Common myeloid progenitor, CD34-positive (primary cell): ENCODE measurements at regions not wholly inside any gene's neighbourhood (a gene's known extent, or its start where the extent isn't known, plus 50 kb on each side); places are given as distances from the start of the nearest gene placed in this dataset.

Experiments
- CTCF ChIA-PET: fragments of 350-600 bp; sonication (Branson Sonifier 250); formaldehyde crosslinking; loops from one replicate; lab custom pipeline; 2021; ENCODE audit warnings: antibody characterized with exemption; lab: Charles Lee
- POLR2A ChIA-PET: fragments of 350-600 bp; sonication (Branson Sonifier 250); formaldehyde crosslinking; loops from one replicate; lab custom pipeline; 2021; ENCODE audit warnings: antibody characterized with exemption; lab: Charles Lee
- DNase-seq, 3 donors: peaks; one replicate each; pipeline versions ENCODE4 v3.0.0 to v3.0.0-alpha.2; 2013
- H3K27ac ChIP-seq, 2 experiments: 1 replicate in 1 of 2; 2 replicates in 1 of 2; pipeline ENCODE4 v1.7.0; 2013; ENCODE audit warnings: inconsistent platforms in 2 of 2, low read length in 2 of 2, mild to moderate bottlenecking in 2 of 2, low read depth in 1 of 2, moderate library complexity in 1 of 2; ENCODE audit not compliant: severe bottlenecking in 2 of 2, insufficient read depth in 1 of 2, poor library complexity in 1 of 2
- H3K27me3 ChIP-seq, 5 experiments: replicated peaks in 2 of 5; 1 replicate in 3 of 5; 2 replicates in 2 of 5; pipeline versions ENCODE4 v1.6.1 to v1.7.0; 2013; ENCODE audit warnings: low read length in 4 of 5, mild to moderate bottlenecking in 2 of 5, moderate library complexity in 2 of 5, inconsistent platforms in 1 of 5; ENCODE audit not compliant: insufficient read depth in 5 of 5, control insufficient read depth in 4 of 5
- H3K36me3 ChIP-seq, 4 experiments: 1 replicate in 2 of 4; 2 replicates in 2 of 4; pipeline versions ENCODE4 v1.6.1 to v1.7.0; 2013; ENCODE audit warnings: low read length in 3 of 4, control low read depth in 1 of 4, mild to moderate bottlenecking in 1 of 4; ENCODE audit not compliant: control insufficient read depth in 4 of 4, insufficient read depth in 4 of 4
- H3K4me1 ChIP-seq, 4 experiments: 1 replicate in 3 of 4; 2 replicates in 1 of 4; pipeline versions ENCODE4 v1.6.1 to v1.7.1; 2013; ENCODE audit warnings: low read length in 3 of 4, mild to moderate bottlenecking in 3 of 4, control low read depth in 1 of 4, inconsistent platforms in 1 of 4, moderate library complexity in 1 of 4; ENCODE audit not compliant: control insufficient read depth in 4 of 4, insufficient read depth in 4 of 4; ENCODE audit errors: control extremely low read depth in 1 of 4
- H3K4me3 ChIP-seq, 7 experiments: 1 replicate in 4 of 7; 2 replicates in 3 of 7; pipeline versions ENCODE4 v1.5.1 to v1.7.0; 2013; ENCODE audit warnings: mild to moderate bottlenecking in 7 of 7, low read length in 6 of 7, moderate library complexity in 6 of 7, inconsistent platforms in 2 of 7, low read depth in 2 of 7, control low read depth in 1 of 7; ENCODE audit not compliant: insufficient read depth in 4 of 7, control insufficient read depth in 1 of 7; ENCODE audit errors: extremely low read depth in 1 of 7
- H3K9me3 ChIP-seq, 5 experiments: 1 replicate in 4 of 5; 2 replicates in 1 of 5; pipeline versions ENCODE4 v1.6.1 to v1.7.1; 2013; ENCODE audit warnings: low read length in 4 of 5, mild to moderate bottlenecking in 2 of 5, inconsistent platforms in 1 of 5, low read depth in 1 of 5, moderate library complexity in 1 of 5; ENCODE audit not compliant: control insufficient read depth in 4 of 5, insufficient read depth in 2 of 5; ENCODE audit errors: control extremely low read depth in 1 of 5
- WGBS: methylation state at CpG from one replicate; pipeline ENCODE4 v1.1.5; 2013; ENCODE audit not compliant: insufficient coverage; 5-methylcytosine and 5-hydroxymethylcytosine counted together

DNA sequence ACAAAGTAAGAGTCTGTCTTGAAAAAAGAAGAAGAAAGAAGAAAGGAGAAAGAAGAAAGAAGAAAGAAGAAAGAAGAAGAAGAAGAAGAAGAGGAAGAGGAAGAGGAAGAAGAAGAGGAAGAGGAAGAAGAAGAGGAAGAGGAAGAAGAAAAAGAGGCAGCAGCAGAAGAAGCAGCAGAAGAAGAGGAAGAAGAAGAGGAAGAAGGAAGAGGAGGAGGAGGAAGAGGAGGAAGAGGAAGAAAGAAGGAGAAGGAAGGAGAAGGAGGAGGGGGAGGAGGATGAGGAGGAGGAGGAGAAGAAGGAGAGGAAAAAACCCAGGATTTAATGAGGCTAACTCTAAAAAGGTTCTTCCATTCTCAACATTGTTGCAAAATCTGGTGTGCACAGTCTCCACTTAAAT is 95.4 kb upstream of the PDE10A start:
- ChIA-PET CTCF (no interaction called here), POLR2A (no interaction called here)
- no peak overlapping the region for H3K27ac ChIP-seq
- peaks cover 0 to 5% (median 2%) of the 10 kb centered on the region in 5 experiments for H3K27me3 ChIP-seq
- H3K4me1 ChIP-seq: no peaks in the 10 kb centered on the region
- peaks cover 0 to 7% (median 6%) of the 10 kb centered on the region in 5 experiments for H3K9me3 ChIP-seq
- no peak overlapping the region for H3K4me3 ChIP-seq
- H3K36me3 ChIP-seq: no peaks in the 10 kb centered on the region
- DNase-seq: no peak

GRCh38 chr6:165755583-165755982 is 92.5 kb upstream of the PDE10A start:
- H3K27ac ChIP-seq: no peak overlapping the region
- POLR2A ChIA-PET: no interaction called here
- no peak overlapping the region for H3K4me3 ChIP-seq
- no peaks in the 10 kb centered on the region for H3K9me3 ChIP-seq
- CTCF ChIA-PET: no interaction called here
- no peaks in the 10 kb centered on the region for H3K4me1 ChIP-seq
- no peak for DNase-seq
- no peaks in the 10 kb centered on the region for H3K36me3 ChIP-seq
- 73% methylated on average over 3 of the region's 4 CpGs for WGBS
- H3K27me3 ChIP-seq: peaks cover 0 to 6% (median 2%) of the 10 kb centered on the region in 5 experiments

GRCh38 chr6:165753506-165753905 is 90.5 kb upstream of the PDE10A start:
- Histone ChIP-seq H3K4me3 (no peak overlapping the region), H3K36me3 (no peaks in the 10 kb centered on the region), H3K9me3 (peaks cover 0 to 1% (median 0%) of the 10 kb centered on the region in 5 experiments), H3K4me1 (no peaks in the 10 kb centered on the region), H3K27me3 (peaks cover 0 to 6% (median 0%) of the 10 kb centered on the region in 5 experiments), H3K27ac (no peak overlapping the region)
- DNase-seq: no peak
- POLR2A ChIA-PET: no interaction called here
- CTCF ChIA-PET: interaction anchor here (0.9 kb wide), 1 partner anchor 14 kb away, joined by 3 read pairs; no protein-coding TSS in a partner anchor

DNA sequence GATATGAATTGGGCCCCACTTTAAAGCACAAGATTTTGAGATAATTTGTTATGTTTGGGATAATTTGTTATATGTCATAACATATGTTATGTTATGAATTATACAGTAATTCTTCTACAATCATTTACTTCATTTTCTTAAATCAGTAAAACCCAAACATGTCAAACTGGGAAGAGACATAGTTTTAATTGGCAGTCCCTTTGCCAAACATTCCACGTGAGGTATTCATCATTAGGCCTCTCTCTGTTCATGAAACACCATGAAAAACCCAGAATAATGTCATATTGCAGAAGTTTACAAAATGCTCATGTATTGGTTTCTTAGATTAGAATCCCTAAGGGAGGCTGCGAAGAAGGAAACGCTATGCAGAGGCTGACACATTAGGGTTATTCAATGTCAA is 89.4 kb upstream of the PDE10A start:
- peaks cover 0 to 1% (median 0%) of the 10 kb centered on the region in 5 experiments for H3K9me3 ChIP-seq
- WGBS: 100% methylated on average over 3 of the region's 3 CpGs
- ChIA-PET POLR2A (no interaction called here), CTCF (no interaction called here)
- no peaks in the 10 kb centered on the region for H3K36me3 ChIP-seq
- peaks cover 0 to 8% (median 2%) of the 10 kb centered on the region in 5 experiments for H3K27me3 ChIP-seq
- DNase-seq: no peak
- H3K27ac ChIP-seq: no peak overlapping the region
- H3K4me1 ChIP-seq: no peaks in the 10 kb centered on the region
- H3K4me3 ChIP-seq: no peak overlapping the region

DNA sequence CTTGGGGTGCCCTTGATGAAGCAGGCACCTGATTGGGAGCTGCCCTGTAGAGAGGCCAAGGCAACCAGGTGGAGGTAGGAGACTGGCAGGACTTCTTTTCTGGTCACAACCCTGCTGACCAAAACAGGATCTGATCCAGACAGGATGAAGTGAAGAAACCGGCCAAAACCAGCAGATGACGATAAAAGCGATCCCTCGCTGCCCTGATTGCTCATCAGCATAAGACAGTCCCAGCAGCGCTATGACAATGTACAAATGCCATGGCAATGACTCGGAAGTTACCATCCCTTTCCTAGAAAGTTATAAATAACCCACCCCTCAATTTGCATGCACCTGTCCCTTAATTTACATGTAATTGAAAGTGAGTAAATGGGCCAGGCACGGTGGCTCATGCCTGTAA is 88.4 kb upstream of the PDE10A start:
- Histone ChIP-seq H3K9me3 (peaks cover 0 to 1% (median 0%) of the 10 kb centered on the region in 5 experiments), H3K27me3 (peaks cover 0 to 8% (median 2%) of the 10 kb centered on the region in 5 experiments), H3K27ac (no peak overlapping the region), H3K36me3 (no peaks in the 10 kb centered on the region), H3K4me1 (no peaks in the 10 kb centered on the region), H3K4me3 (no peak overlapping the region)
- ChIA-PET CTCF (no interaction called here), POLR2A (no interaction called here)
- 85% methylated on average over 5 of the region's 7 CpGs for whole genome bisulfite sequencing
- DNase-seq: no peak

DNA sequence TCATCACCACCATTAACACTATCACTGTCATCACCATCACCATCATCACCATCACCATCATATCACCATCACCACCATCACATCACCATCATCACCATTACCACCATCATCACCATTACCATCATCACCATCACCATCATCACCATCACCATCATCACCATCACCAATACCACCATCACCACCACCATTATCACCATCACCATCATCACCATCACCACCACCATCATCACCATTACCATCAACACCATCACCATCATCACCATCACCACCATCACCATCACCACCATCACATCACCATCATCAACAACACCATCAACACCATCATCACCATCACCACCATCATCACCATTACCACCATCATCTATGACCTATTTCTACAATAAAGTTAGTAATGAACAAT is 86.1 kb upstream of the PDE10A start:
- no peak for DNase-seq
- Histone ChIP-seq H3K27me3 (peaks cover 0 to 3% (median 2%) of the 10 kb centered on the region in 5 experiments), H3K36me3 (no peaks in the 10 kb centered on the region), H3K4me1 (no peaks in the 10 kb centered on the region), H3K4me3 (no peak overlapping the region), H3K9me3 (peaks cover 0 to 1% (median 0%) of the 10 kb centered on the region in 5 experiments), H3K27ac (no peak overlapping the region)
- CTCF ChIA-PET: no interaction called here
- POLR2A ChIA-PET: interaction anchor here (0.7 kb wide), 1 partner anchor 75 kb away, joined by 3 read pairs; no protein-coding TSS in a partner anchor

- H3K27me3 ChIP-seq: peaks cover 0 to 3% (median 0%) of the 10 kb centered on the region in 5 experiments
- no peaks in the 10 kb centered on the region for H3K36me3 ChIP-seq
- peaks cover 0 to 1% (median 0%) of the 10 kb centered on the region in 5 experiments for H3K9me3 ChIP-seq
- DNase-seq: no peak
- POLR2A ChIA-PET: no interaction called here
- WGBS: 88% methylated on average over 1 of the region's 6 CpGs
- H3K4me3 ChIP-seq: no peak overlapping the region
- H3K4me1 ChIP-seq: no peaks in the 10 kb centered on the region
- H3K27ac ChIP-seq: no peak overlapping the region
- CTCF ChIA-PET: no interaction called here
These were observed 85.3 kb upstream of the PDE10A start for GRCh38 chr6:165748390-165748789.
